Mucosa of descending colon (tissue), 3 donors: ENCODE measurements at regions not wholly inside any gene's neighbourhood (a gene's known extent, or its start where the extent isn't known, plus 50 kb on each side); places are given as distances from the start of the nearest gene placed in this dataset.
A peak's percentile ranks its signal among the peaks of the same experiment; 100 is the strongest.

Experiments
- ATAC-seq: fragments of 200-7000 bp; cut with Tn5 transposase; one replicate; pipeline ENCODE4 v1.9.1; 2020; ENCODE audit warnings: mild to moderate bottlenecking, moderate library complexity
- DNase-seq, 3 donors: peaks; one replicate each; pipeline ENCODE4 v3.0.0-alpha.2; 2020
- H3K36me3 ChIP-seq: fragments of 200-600 bp; one replicate; pipeline ENCODE4 v1.8.0; 2021; ENCODE audit warnings: low read depth, mild to moderate bottlenecking
- H3K4me1 ChIP-seq: fragments of 200-600 bp; one replicate; pipeline ENCODE4 v1.8.0; 2021; ENCODE audit warnings: low read depth, mild to moderate bottlenecking
- H3K4me3 ChIP-seq: fragments of 200-600 bp; one replicate; pipeline ENCODE4 v1.8.0; 2021; ENCODE audit warnings: mild to moderate bottlenecking
- H3K9me3 ChIP-seq: fragments of 200-600 bp; one replicate; pipeline ENCODE4 v1.8.0; 2021; ENCODE audit warnings: mild to moderate bottlenecking
- CTCF ChIP-seq: fragments of 200-600 bp; IDR thresholded peaks from one replicate; pipeline ENCODE4 v1.8.0; 2022; ENCODE audit warnings: antibody characterized with exemption, mild to moderate bottlenecking
- intact Hi-C, 2 donors: fragments of 100-400 bp; cut with DNase I in 1 of 2; cut with micrococcal nuclease in 1 of 2; formaldehyde crosslinking; loops; one replicate each; pipeline versions ENCODE4 v1.11.0 to v1.11.1; 2022; cut with DNase I, micrococcal nuclease
- donor health status: DM: no; HTN: no; CAD: no; lungs with moderate emphysema.
- donor health status: DM: no; HTN: no; CAD: no.
- donor health status: DM: no; HTN: yes; CAD: no.

GRCh38 chr2:562391-563364, 114.5 kb downstream of the TMEM18 start:
- H3K4me1 ChIP-seq, result no peaks in the 10 kb centered on the region
- ATAC-seq (no peak), DNase-seq (no peak)
- H3K36me3 ChIP-seq, result no peaks in the 10 kb centered on the region
- intact Hi-C loops, result no loop called here
- TF ChIP-seq CTCF, result no peak
- H3K4me3 ChIP-seq, result no peak overlapping the region
- no peaks in the 10 kb centered on the region for H3K9me3 ChIP-seq

GRCh38 chr2:558879-559278, 118.3 kb downstream of the TMEM18 start:
- no peak for TF ChIP-seq CTCF
- Histone ChIP-seq H3K9me3 (no peaks in the 10 kb centered on the region), H3K36me3 (no peaks in the 10 kb centered on the region), H3K4me1 (no peaks in the 10 kb centered on the region), H3K4me3 (no peak overlapping the region)
- intact Hi-C loops, result no loop called here
- DNase-seq (no peak), ATAC-seq (peak; percentile 66)

GRCh38 chr2:558302-558642, 118.9 kb downstream of the TMEM18 start:
- no peak for ATAC-seq

GRCh38 chr2:557635-558301, 119.4 kb downstream of the TMEM18 start:
- intact Hi-C loops, result no loop called here
- H3K4me3 ChIP-seq, result no peak overlapping the region
- DNase-seq (peak in 1 of 3 donors; percentile 29), ATAC-seq (no peak)
- no peaks in the 10 kb centered on the region for H3K9me3 ChIP-seq
- H3K4me1 ChIP-seq, result no peaks in the 10 kb centered on the region
- no peaks in the 10 kb centered on the region for H3K36me3 ChIP-seq
- no peak for TF ChIP-seq CTCF

More at GRCh38 chr2:558302-558642, 118.9 kb downstream of the TMEM18 start:
- intact Hi-C loops, result no loop called here
- no peaks in the 10 kb centered on the region for H3K4me1 ChIP-seq
- no peaks in the 10 kb centered on the region for H3K36me3 ChIP-seq
- no peak for DNase-seq
- H3K4me3 ChIP-seq, result no peak overlapping the region
- no peak for TF ChIP-seq CTCF
- no peaks in the 10 kb centered on the region for H3K9me3 ChIP-seq

- intact Hi-C loops, result no loop called here
- Histone ChIP-seq H3K9me3 (no peaks in the 10 kb centered on the region), H3K4me1 (no peaks in the 10 kb centered on the region), H3K36me3 (no peaks in the 10 kb centered on the region), H3K4me3 (no peak overlapping the region)
- DNase-seq (no peak), ATAC-seq (no peak)
- TF ChIP-seq CTCF, result no peak
Measured at GRCh38 chr2:556485-556884, 120.7 kb downstream of the TMEM18 start.
